ENCODE measurements at regions not wholly inside any gene's neighbourhood (a gene's known extent, or its start where the extent isn't known, plus 50 kb on each side); places are given as distances from the start of the nearest gene placed in this dataset.
"Not testable (repeated sequence)": the region's sequence is repeated elsewhere in the genome, so short reads cannot be mapped to it uniquely, and the experiment has no call there.

- DNase-seq, result no peak
These were observed 371.5 kb upstream of the PRR16 start for GRCh38 chr5:120092649-120093048.

- DNase-seq, result peak; percentile 1
These were observed 370.9 kb upstream of the PRR16 start for GRCh38 chr5:120093178-120093577.

- no peak for DNase-seq
These were observed 367.7 kb upstream of the PRR16 start for GRCh38 chr5:120096413-120096812.

DNA sequence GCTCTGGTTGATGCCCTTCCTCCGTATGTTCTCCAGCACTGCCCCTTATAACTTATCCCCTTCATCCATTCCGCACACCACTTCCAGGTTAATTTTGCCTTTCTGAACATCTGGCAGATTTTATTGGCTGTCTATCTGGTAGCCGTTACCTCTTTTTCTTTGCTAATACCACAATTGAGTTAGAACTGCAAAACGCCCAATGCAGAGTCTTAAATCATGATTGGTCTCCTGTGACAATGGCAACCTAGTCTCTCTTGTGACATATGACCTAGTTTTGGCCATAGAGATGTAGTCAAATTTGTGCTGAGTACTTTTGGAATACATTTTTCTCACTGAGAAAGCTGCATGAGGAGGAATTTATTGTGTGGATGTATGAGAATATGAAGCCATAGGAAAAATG lies 365.7 kb upstream of the PRR16 start:
- no peak for DNase-seq

GRCh38 chr5:120098902-120099535 lies 365.1 kb upstream of the PRR16 start:
- DNase-seq, result no peak

DNA sequence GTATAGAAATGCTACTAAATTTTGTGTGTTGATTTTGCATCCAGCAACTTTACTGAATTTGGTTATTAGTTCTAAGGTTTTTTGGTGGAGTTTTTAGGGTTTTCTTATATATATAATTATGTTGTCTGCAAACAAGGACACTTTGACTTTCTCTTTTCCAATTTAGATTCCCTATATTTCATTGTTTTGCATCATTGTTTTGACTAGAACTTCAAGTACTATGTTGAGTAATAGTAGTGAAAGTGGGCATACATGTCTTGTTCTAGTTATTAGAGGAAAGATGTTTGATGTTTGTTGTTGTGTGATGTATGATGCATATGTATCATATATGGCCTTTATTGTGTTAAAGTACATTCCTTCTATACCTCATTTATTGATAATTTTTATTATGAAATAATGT lies 362.3 kb upstream of the PRR16 start:
- DNase-seq, result no peak

GRCh38 chr5:120103495-120103894 lies 360.6 kb upstream of the PRR16 start:
- no peak for DNase-seq

DNA sequence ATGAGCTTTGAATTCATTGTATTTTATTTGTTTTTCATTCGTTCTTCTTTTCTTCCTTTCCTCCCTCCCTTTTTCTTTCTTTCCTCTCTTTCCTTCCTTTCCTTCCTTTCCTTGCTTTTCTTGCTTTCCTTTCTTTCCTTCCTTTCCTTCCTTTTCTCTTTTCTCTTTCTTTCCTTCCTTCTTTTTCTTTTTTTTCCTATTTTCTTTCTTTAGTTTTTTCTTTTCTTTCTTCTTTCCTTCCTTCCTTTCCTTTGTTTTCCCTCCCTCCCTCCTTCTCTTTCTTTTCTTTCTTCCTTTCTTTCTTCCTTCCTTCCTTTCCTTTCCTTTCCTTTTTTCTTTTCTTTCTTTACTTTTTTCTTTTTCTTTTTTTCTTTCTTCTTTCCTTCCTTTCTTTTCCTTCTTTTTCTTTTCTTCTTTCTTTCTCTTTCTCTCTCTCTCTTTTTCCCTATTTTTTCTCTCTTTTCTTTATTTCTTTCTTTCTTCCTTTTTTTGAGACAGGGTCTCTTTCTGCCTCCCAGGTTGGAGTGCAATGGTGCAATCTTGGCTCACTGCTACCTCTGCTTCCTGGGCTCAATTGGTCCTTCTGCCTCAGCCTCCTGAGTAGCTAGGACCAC lies 357.1 kb upstream of the PRR16 start:
- DNase-seq, result no peak

DNA sequence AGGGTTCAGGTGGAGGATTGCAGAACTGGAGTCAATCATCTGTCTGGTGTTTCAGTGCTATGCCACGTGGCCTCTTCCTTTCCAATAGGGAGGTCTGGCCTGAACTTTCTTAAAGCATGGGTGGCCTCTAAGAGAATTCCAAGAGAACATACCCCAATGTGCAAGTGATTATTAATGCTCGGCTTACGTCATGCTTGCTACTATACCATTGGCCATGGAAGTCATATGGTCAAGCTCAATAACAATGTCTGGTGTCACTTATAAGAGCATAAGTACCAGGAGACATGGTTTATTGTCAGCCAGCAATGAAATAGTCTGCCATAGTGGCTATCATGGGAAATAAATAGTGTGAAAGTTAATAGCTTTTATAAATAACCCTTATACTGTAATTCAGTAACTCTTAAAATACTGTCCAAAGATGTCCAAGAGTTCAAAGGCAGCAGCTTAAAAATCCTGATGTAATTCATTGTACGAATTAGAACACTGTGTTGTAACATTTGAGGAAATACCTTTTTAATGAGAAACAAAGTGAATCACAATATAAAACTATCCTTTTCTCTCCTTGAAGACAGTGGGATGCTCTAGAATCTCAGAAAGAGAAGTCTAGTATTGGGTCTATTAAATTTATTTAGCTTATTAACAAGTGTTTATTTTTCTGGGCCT lies 355.4 kb upstream of the PRR16 start:
- DNase-seq, result no peak

- DNase-seq, result no peak
These were observed 341.4 kb upstream of the PRR16 start for GRCh38 chr5:120122703-120123102.

GRCh38 chr5:120124031-120124430 lies 340.1 kb upstream of the PRR16 start:
- no peak for DNase-seq

GRCh38 chr5:120124961-120125360 lies 339.1 kb upstream of the PRR16 start:
- DNase-seq, result no peak

GRCh38 chr5:120132347-120132746 lies 331.8 kb upstream of the PRR16 start:
- DNase-seq, result not testable (repeated sequence)

GRCh38 chr5:120134944-120135343 lies 329.2 kb upstream of the PRR16 start:
- DNase-seq, result no peak

- no peak for DNase-seq
These were observed 326.5 kb upstream of the PRR16 start for GRCh38 chr5:120137582-120137981.

- no peak for DNase-seq
These were observed 325.1 kb upstream of the PRR16 start for GRCh38 chr5:120139039-120139438.

GRCh38 chr5:120140501-120140900 lies 323.6 kb upstream of the PRR16 start:
- no peak for DNase-seq

DNA sequence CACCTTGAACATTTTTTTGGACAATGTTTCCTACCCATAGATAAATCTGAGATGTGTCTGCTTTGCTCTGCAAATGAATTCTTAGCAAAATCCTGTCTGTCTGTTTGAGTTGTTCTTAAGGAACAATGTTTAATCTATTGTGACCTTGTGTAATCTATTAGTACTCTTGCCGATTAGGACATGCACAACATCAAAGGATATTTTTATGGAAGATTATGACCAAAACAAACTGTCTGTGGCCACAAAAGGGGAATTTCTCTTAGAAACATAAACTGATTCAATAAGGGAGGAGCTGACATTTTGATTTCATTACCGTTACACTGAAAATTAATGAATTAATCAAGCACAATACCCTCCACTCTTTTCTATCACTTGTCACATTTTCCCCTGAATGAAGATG lies 323.0 kb upstream of the PRR16 start:
- no peak for DNase-seq

GRCh38 chr5:120146787-120147186 lies 317.3 kb upstream of the PRR16 start:
- no peak for DNase-seq

DNA sequence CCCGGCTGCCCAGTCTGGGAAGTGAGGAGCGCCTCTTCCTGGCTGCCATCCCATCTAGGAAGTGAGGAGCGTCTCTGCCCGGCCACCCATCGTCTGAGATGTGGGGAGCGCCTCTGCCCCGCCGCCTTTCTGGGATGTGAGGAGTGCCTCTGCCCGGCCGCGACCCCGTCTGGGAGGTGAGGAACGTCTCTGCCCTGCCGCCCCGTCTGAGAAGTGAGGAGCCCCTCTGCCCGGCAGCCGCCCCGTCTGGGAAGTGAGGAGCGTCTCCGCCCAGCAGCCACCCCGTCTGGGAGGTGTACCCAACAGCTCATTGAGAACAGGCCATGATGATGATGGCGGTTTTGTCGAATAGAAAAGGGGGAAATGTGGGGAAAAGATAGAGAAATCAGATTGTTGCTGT lies 316.2 kb upstream of the PRR16 start:
- not testable (repeated sequence) for DNase-seq

DNA sequence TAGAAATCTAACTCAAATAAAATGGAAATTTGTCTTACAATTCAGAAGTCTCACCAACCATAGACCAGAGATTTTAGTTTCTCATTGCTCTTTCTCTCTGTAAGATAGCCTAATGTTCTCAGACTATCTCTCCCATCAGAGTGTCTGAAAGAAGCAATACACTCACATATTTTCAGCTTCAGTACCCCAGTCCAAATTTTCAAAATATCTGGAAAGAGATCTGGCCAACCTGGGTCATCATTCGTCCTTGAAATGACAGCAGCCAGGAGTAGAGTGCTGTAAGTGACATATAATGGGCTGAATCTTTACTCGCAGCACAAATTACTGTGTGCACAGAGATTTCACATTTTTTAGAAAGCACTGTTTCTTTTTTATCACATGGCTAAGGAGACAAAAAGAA lies 313.3 kb upstream of the PRR16 start:
- DNase-seq, result no peak

DNA sequence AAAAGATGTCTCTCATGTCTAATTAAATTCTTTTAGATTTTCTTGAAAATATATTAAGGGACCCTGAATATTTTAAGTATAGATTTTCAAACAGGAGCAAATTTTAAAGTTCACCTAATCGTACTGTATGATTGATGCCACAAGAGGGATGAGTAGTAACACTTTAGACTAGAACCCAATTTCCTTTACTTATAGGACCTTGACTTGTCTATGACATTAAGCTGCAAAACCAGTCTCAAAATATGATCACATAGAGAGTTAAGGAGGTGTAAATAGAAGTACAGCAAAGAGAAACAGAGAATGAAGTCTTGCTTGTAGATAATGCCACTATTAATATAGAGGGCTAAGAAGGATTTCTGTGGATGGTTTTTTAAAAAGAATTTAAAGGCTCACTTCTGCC lies 312.9 kb upstream of the PRR16 start:
- no peak for DNase-seq

DNA sequence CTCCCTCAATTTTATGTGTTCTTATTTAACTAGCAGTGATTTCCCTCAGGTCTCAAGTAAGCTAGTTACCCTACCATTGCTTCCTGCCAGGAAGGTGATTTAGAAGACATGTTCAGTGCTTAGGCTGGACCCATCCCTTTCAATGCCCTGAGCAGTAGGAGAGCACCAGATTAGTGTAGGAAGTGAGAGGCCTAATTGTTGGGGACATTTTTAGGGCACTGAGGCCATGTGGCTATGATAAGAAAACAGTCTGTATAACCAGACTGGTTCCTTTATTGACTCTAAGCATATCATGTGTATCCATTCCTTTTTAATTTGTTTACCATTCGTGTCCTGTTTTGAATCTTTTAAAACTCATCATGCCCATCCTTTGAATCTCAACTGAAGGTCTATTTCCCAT lies 312.3 kb upstream of the PRR16 start:
- no peak for DNase-seq

GRCh38 chr5:120152472-120152871 lies 311.6 kb upstream of the PRR16 start:
- no peak for DNase-seq

DNA sequence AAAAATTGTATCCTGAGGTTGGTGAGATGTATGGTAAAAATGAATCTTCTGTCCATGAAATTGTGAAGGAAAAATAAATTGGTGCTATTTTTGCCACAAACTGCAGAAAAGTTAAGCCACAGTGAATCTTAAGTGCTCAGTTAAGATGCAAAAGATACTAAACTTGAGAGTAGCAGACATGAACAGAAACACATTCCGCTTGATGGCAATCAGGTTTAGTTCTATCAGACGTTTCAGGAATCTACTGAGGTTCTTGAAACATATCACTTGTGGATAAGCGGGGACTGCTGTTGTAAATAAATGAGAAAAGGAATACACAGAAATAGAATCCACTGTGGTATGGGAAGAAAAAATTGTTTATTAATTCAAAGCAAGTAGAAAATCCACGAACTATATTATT lies 311.2 kb upstream of the PRR16 start:
- DNase-seq, result no peak
